DND-41 (cell line): ENCODE measurements at regions not wholly inside any gene's neighbourhood (a gene's known extent, or its start where the extent isn't known, plus 50 kb on each side); places are given as distances from the start of the nearest gene placed in this dataset.

ENCODE experiments used
- ATAC-seq: fragments of 200-7000 bp; cut with Tn5 transposase; 3 replicates; pipeline ENCODE4 v1.9.1; 2021; ENCODE audit warnings: low read depth; ENCODE audit not compliant: insufficient read depth
- DNase-seq: peaks from one replicate; pipeline ENCODE4 v3.0.0-alpha.2; 2020
- H2AFZ ChIP-seq: 2 replicates; pipeline ENCODE4 v1.6.0; 2012; ENCODE audit warnings: low read depth, low read length
- H3K27ac ChIP-seq: 2 replicates; pipeline ENCODE4 v1.5.1; 2012; ENCODE audit warnings: low read length, inconsistent platforms
- H3K27me3 ChIP-seq: fragments of 200-600 bp; sonication (generic); 2 replicates; pipeline ENCODE4 v1.6.0; 2012; ENCODE audit warnings: low read length, mild to moderate bottlenecking, inconsistent platforms; ENCODE audit not compliant: insufficient read depth, poor library complexity
- H3K36me3 ChIP-seq: 2 replicates; pipeline ENCODE4 v1.5.1; 2012; ENCODE audit warnings: low read length, inconsistent platforms; ENCODE audit not compliant: insufficient read depth
- H3K4me1 ChIP-seq: 2 replicates; pipeline ENCODE4 v1.5.1; 2012; ENCODE audit warnings: mild to moderate bottlenecking, low read length; ENCODE audit not compliant: insufficient read depth
- H3K4me2 ChIP-seq: 2 replicates; pipeline ENCODE4 v1.6.0; 2012; ENCODE audit warnings: mild to moderate bottlenecking, moderate library complexity, low read length, inconsistent platforms; ENCODE audit not compliant: insufficient read depth
- H3K4me3 ChIP-seq, 2 experiments: fragments of 200-600 bp in 1 of 2; shearing (Covaris generic) in 1 of 2; 2 replicates each; pipeline ENCODE4 v1.5.1; 2012 to 2016; ENCODE audit warnings: inconsistent platforms in 2 of 2, low read length in 2 of 2, mild to moderate bottlenecking in 2 of 2, low read depth in 1 of 2, moderate library complexity in 1 of 2
- H3K79me2 ChIP-seq: 2 replicates; pipeline ENCODE4 v1.6.0; 2012; ENCODE audit warnings: low read length, inconsistent platforms; ENCODE audit not compliant: insufficient read depth
- H3K9ac ChIP-seq: 2 replicates; pipeline ENCODE4 v1.6.0; 2012; ENCODE audit warnings: low read depth, mild to moderate bottlenecking, inconsistent platforms, low read length, moderate library complexity
- H3K9me3 ChIP-seq: 2 replicates; pipeline ENCODE4 v1.5.1; 2012; ENCODE audit warnings: low read length, moderate library complexity, mild to moderate bottlenecking, inconsistent platforms; ENCODE audit not compliant: insufficient read depth, severe bottlenecking
- H4K20me1 ChIP-seq: 2 replicates; pipeline ENCODE4 v1.6.0; 2012; ENCODE audit warnings: low read length; ENCODE audit not compliant: insufficient read depth
- CTCF ChIP-seq: IDR thresholded peaks from 2 replicates; pipeline ENCODE4 v1.5.1; 2012; ENCODE audit warnings: borderline replicate concordance, low read length, moderate library complexity, mild to moderate bottlenecking; ENCODE audit not compliant: poor library complexity, severe bottlenecking; ENCODE audit errors: extremely low read depth
- EZH2 ChIP-seq: IDR thresholded peaks from 3 replicates; pipeline ENCODE4 v1.6.1; 2012; ENCODE audit warnings: borderline replicate concordance, low read depth, mild to moderate bottlenecking, moderate library complexity, low read length, inconsistent platforms; ENCODE audit not compliant: severe bottlenecking

- Histone ChIP-seq H3K27me3 (no peaks in the 10 kb centered on the region), H3K36me3 (no peaks in the 10 kb centered on the region), H3K4me3 (no peak overlapping the region), H3K9me3 (no peaks in the 10 kb centered on the region), H2AFZ (no peak overlapping the region), H3K27ac (no peak overlapping the region), H3K4me1 (no peaks in the 10 kb centered on the region), H3K4me2 (no peak overlapping the region), H3K79me2 (no peaks in the 10 kb centered on the region), H4K20me1 (no peaks in the 10 kb centered on the region), H3K9ac (no peak overlapping the region)
- TF ChIP-seq EZH2: no peak
- no peak for TF ChIP-seq CTCF
- no peak for ATAC-seq
- no peak for DNase-seq
These were observed 190.7 kb upstream of the PCSK5 start for GRCh38 chr9:75699625-75700251.

- Histone ChIP-seq H3K36me3 (no peaks in the 10 kb centered on the region), H2AFZ (no peak overlapping the region), H3K9me3 (no peaks in the 10 kb centered on the region), H3K27me3 (no peaks in the 10 kb centered on the region), H3K4me2 (no peak overlapping the region), H4K20me1 (no peaks in the 10 kb centered on the region), H3K9ac (no peak overlapping the region), H3K4me3 (no peak overlapping the region), H3K27ac (no peak overlapping the region), H3K4me1 (no peaks in the 10 kb centered on the region), H3K79me2 (no peaks in the 10 kb centered on the region)
- no peak for ATAC-seq
- no peak for DNase-seq
- TF ChIP-seq CTCF (no peak), EZH2 (no peak)
These were observed 190.2 kb upstream of the PCSK5 start for GRCh38 chr9:75700252-75700640.

GRCh38 chr9:75707191-75707590, 183.3 kb upstream of the PCSK5 start:
- no peak for TF ChIP-seq CTCF
- ATAC-seq (no peak), DNase-seq (no peak)
- Histone ChIP-seq H2AFZ (no peak overlapping the region), H3K4me1 (no peaks in the 10 kb centered on the region), H3K79me2 (no peaks in the 10 kb centered on the region), H3K27me3 (no peaks in the 10 kb centered on the region), H3K9me3 (no peaks in the 10 kb centered on the region), H4K20me1 (no peaks in the 10 kb centered on the region), H3K9ac (no peak overlapping the region), H3K27ac (no peak overlapping the region), H3K4me2 (no peak overlapping the region), H3K4me3 (no peak overlapping the region), H3K36me3 (no peaks in the 10 kb centered on the region)

GRCh38 chr9:75709698-75710097, 180.8 kb upstream of the PCSK5 start:
- Histone ChIP-seq H3K27me3 (no peaks in the 10 kb centered on the region), H3K36me3 (no peaks in the 10 kb centered on the region), H3K79me2 (no peaks in the 10 kb centered on the region), H3K4me1 (no peaks in the 10 kb centered on the region), H3K9ac (no peak overlapping the region), H3K9me3 (no peaks in the 10 kb centered on the region), H3K4me3 (no peak overlapping the region), H2AFZ (no peak overlapping the region), H3K27ac (no peak overlapping the region), H4K20me1 (no peaks in the 10 kb centered on the region), H3K4me2 (no peak overlapping the region)
- TF ChIP-seq CTCF: no peak
- TF ChIP-seq EZH2: no peak
- ATAC-seq (no peak), DNase-seq (no peak)
